ENCODE measurements at regions not wholly inside any gene's neighbourhood (a gene's known extent, or its start where the extent isn't known, plus 50 kb on each side); places are given as distances from the start of the nearest gene placed in this dataset.

- POLR2A ChIA-PET = no interaction called here
- CTCF ChIA-PET = no interaction called here
- no peak overlapping the region for H3K4me2 ChIP-seq (ENCODE audit: low read length)
Measured at GRCh38 chr3:102207151-102207571, 227.7 kb upstream of the ZPLD1 start.

DNA sequence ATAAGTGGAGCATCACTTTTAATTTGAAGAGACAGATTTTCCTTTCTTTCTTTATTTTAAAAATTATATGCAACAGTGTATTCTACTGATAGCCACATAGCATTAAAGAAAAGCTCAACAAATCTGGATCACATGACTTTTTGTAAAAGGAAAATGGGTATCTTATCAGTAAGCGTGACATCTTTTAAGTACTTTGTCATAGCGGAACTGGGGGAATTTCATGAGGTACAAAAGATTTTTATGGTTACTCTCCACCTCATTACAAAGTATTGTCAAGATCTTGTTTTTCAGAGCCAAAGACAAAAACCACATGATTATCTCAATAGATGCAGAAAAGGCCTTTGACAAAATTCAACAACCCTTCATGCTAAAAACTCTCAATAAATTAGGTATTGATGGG is 219.6 kb upstream of the ZPLD1 start:
- ChIA-PET CTCF (no interaction called here), RAD21 (ENCODE audit: low non-redundant PET in 1 of 2, low total read pairs in 2 of 2, uncharacterized antibody in 2 of 2, unreplicated experiment in 2 of 2) (no interaction called here), POLR2A (no interaction called here)
- BruUV-seq (replicated peaks) = no TSS peak
- ATAC-seq (no peak), DNase-seq (ENCODE audit: low read depth, low spot score) (no peak)
- intact Hi-C loops (cut with micrococcal nuclease) = no loop called here
- H3K36me3 ChIP-seq (ENCODE audit: control insufficient read depth in 1 of 2, insufficient read depth in 2 of 2, low read length in 2 of 2) = no peaks in the 10 kb centered on the region; a peak in 1 of 4 replicates
- no peaks in the 10 kb centered on the region for H3K79me2 ChIP-seq (ENCODE audit: insufficient read depth, low read length)
- H3K4me1 ChIP-seq (ENCODE audit: control insufficient read depth in 1 of 2, insufficient read depth in 2 of 2, low read length in 2 of 2) = no peaks in the 10 kb centered on the region
- TF ChIP-seq POLR2A (IDR thresholded peaks at IDR 0.05; ENCODE audit: borderline replicate concordance, extremely low read depth, insufficient read depth, insufficient read length) (no peak), CBX3 (IDR thresholded peaks at IDR 0.05; ENCODE audit: low read depth) (no peak), CTCF (IDR thresholded peaks at IDR 0.05 in 2 of 3, conservative IDR thresholded peaks at IDR 0.05 in 1 of 3; ENCODE audit: borderline replicate concordance in 1 of 3, insufficient read depth in 1 of 3, low read depth in 2 of 3, low read length in 2 of 3) (no peak), SP1 (IDR thresholded peaks at IDR 0.05; ENCODE audit: low read depth) (no peak), CEBPB (IDR thresholded peaks at IDR 0.05; ENCODE audit: low read depth) (no peak)
- H3K9me3 ChIP-seq (ENCODE audit: control insufficient read depth in 1 of 2, insufficient read depth in 1 of 2, low read depth in 1 of 2, low read length in 2 of 2) = no peaks in the 10 kb centered on the region
- H3K9ac ChIP-seq (ENCODE audit: low read length) = no peak overlapping the region
- H3K27ac ChIP-seq (ENCODE audit: low read depth, low read length) = no peak overlapping the region
- no peaks in the 10 kb centered on the region for H3K9me2 ChIP-seq (ENCODE audit: insufficient read depth)
- no peak overlapping the region for H3K4me2 ChIP-seq (ENCODE audit: low read length)
- H3K27me3 ChIP-seq (ENCODE audit: insufficient read depth, low read length) = no peaks in the 10 kb centered on the region
- no peak overlapping the region for H3K4me3 ChIP-seq (replicated peaks in 1 of 2; ENCODE audit: low read depth in 1 of 2, low read length in 2 of 2)
- H2AFZ ChIP-seq (ENCODE audit: low read depth, low read length, poor library complexity, severe bottlenecking) = no peak overlapping the region
- H4K20me1 ChIP-seq (ENCODE audit: insufficient read depth) = no peaks in the 10 kb centered on the region

More at GRCh38 chr3:102207151-102207571, 227.7 kb upstream of the ZPLD1 start:
- H3K27me3 ChIP-seq (ENCODE audit: insufficient read depth, low read length) = no peaks in the 10 kb centered on the region
- BruUV-seq (replicated peaks) = no TSS peak
- H3K79me2 ChIP-seq (ENCODE audit: insufficient read depth, low read length) = no peaks in the 10 kb centered on the region
- H3K9ac ChIP-seq (ENCODE audit: low read length) = no peak overlapping the region
- no peaks in the 10 kb centered on the region for H3K9me2 ChIP-seq (ENCODE audit: insufficient read depth)
- H2AFZ ChIP-seq (ENCODE audit: low read depth, low read length, poor library complexity, severe bottlenecking) = no peak overlapping the region
- ATAC-seq (no peak), DNase-seq (ENCODE audit: low read depth, low spot score) (no peak)
- TF ChIP-seq CEBPB (IDR thresholded peaks at IDR 0.05; ENCODE audit: low read depth) (no peak), JUND (IDR thresholded peaks at IDR 0.05) (no peak), SIN3A (IDR thresholded peaks at IDR 0.05; ENCODE audit: low read depth) (no peak), EZH2phosphoT487 (IDR thresholded peaks at IDR 0.05; ENCODE audit: borderline replicate concordance) (no peak)
- TF ChIP-seq, protein P1, sequence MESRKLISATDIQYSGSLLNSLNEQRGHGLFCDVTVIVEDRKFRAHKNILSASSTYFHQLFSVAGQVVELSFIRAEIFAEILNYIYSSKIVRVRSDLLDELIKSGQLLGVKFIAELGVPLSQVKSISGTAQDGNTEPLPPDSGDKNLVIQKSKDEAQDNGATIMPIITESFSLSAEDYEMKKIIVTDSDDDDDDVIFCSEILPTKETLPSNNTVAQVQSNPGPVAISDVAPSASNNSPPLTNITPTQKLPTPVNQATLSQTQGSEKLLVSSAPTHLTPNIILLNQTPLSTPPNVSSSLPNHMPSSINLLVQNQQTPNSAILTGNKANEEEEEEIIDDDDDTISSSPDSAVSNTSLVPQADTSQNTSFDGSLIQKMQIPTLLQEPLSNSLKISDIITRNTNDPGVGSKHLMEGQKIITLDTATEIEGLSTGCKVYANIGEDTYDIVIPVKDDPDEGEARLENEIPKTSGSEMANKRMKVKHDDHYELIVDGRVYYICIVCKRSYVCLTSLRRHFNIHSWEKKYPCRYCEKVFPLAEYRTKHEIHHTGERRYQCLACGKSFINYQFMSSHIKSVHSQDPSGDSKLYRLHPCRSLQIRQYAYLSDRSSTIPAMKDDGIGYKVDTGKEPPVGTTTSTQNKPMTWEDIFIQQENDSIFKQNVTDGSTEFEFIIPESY (IDR thresholded peaks at IDR 0.05; ENCODE audit: extremely low read depth, insufficient replicate concordance, low read length) = no peak
- no peaks in the 10 kb centered on the region for H3K4me1 ChIP-seq (ENCODE audit: control insufficient read depth in 1 of 2, insufficient read depth in 2 of 2, low read length in 2 of 2)
- no peak overlapping the region for H3K4me3 ChIP-seq (replicated peaks in 1 of 2; ENCODE audit: low read depth in 1 of 2, low read length in 2 of 2)
- no peak overlapping the region for H3K27ac ChIP-seq (ENCODE audit: low read depth, low read length)
- H3K36me3 ChIP-seq (ENCODE audit: control insufficient read depth in 1 of 2, insufficient read depth in 2 of 2, low read length in 2 of 2) = no peaks in the 10 kb centered on the region
- RAD21 ChIA-PET (ENCODE audit: low non-redundant PET in 1 of 2, low total read pairs in 2 of 2, uncharacterized antibody in 2 of 2, unreplicated experiment in 2 of 2) = no interaction called here
- intact Hi-C loops (cut with micrococcal nuclease) = no loop called here
- H3K9me3 ChIP-seq (ENCODE audit: control insufficient read depth in 1 of 2, insufficient read depth in 1 of 2, low read depth in 1 of 2, low read length in 2 of 2) = no peaks in the 10 kb centered on the region
- no peaks in the 10 kb centered on the region for H4K20me1 ChIP-seq (ENCODE audit: insufficient read depth)

All from HCT116 (cell line).